Peyer's patch (tissue), 4 donors: ENCODE measurements at regions not wholly inside any gene's neighbourhood (a gene's known extent, or its start where the extent isn't known, plus 50 kb on each side); places are given as distances from the start of the nearest gene placed in this dataset.

ENCODE experiments used
- DNase-seq, 3 donors: peaks; one replicate each; pipeline ENCODE4 v3.0.0-alpha.2; 2017 to 2019
- H3K27ac ChIP-seq, 4 donors: fragments of 200-600 bp; sonication (generic); one replicate each; pipeline ENCODE4 v1.5.1; 2016 to 2019
- H3K27me3 ChIP-seq, 2 donors: fragments of 200-600 bp; sonication (generic); one replicate each; pipeline ENCODE4 v1.5.1; 2019
- H3K36me3 ChIP-seq, 3 donors: fragments of 200-600 bp; sonication (generic); one replicate each; pipeline ENCODE4 v1.5.1; 2016 to 2019
- H3K4me1 ChIP-seq, 4 donors: fragments of 200-600 bp; sonication (generic); one replicate each; pipeline ENCODE4 v1.5.1; 2016 to 2019
- H3K4me3 ChIP-seq, 4 donors: fragments of 200-600 bp; sonication (generic); 1 replicate in 3 of 4; 2 replicates in 1 of 4; pipeline ENCODE4 v1.5.1; 2016 to 2019; ENCODE audit warnings: mild to moderate bottlenecking in 1 of 4
- H3K9me3 ChIP-seq, 4 donors: fragments of 200-600 bp; sonication (generic); one replicate each; pipeline ENCODE4 v1.5.1; 2016 to 2019; ENCODE audit warnings: mild to moderate bottlenecking in 1 of 4
- CTCF ChIP-seq, 6 experiments: fragments of 450-650 bp in 4 of 6; fragments of 200-600 bp in 2 of 6; sonication (generic) in 1 of 6; IDR thresholded peaks; one replicate each; pipeline ENCODE4 v1.5.1; 2017 to 2019; ENCODE audit warnings: antibody characterized with exemption in 6 of 6, mild to moderate bottlenecking in 3 of 6, moderate library complexity in 1 of 6
- POLR2A ChIP-seq, 2 donors: fragments of 450-650 bp; IDR thresholded peaks; one replicate each; pipeline ENCODE4 v1.5.1; 2017; ENCODE audit warnings: antibody characterized with exemption in 2 of 2, mild to moderate bottlenecking in 2 of 2, moderate library complexity in 2 of 2

GRCh38 chr10:129222436-129222835 is 244.6 kb upstream of the MGMT start:
- Histone ChIP-seq H3K27me3 (no peaks in the 10 kb centered on the region), H3K27ac (no peak overlapping the region), H3K4me1 (no peaks in the 10 kb centered on the region), H3K4me3 (no peak overlapping the region), H3K9me3 (no peaks in the 10 kb centered on the region), H3K36me3 (no peaks in the 10 kb centered on the region)
- DNase-seq = no peak
- no peak for TF ChIP-seq CTCF (IDR thresholded peaks at IDR 0.05)
- no peak for TF ChIP-seq POLR2A (IDR thresholded peaks at IDR 0.05)

- Histone ChIP-seq H3K36me3 (no peaks in the 10 kb centered on the region), H3K9me3 (no peaks in the 10 kb centered on the region), H3K4me1 (no peaks in the 10 kb centered on the region), H3K4me3 (no peak overlapping the region), H3K27ac (no peak overlapping the region), H3K27me3 (no peaks in the 10 kb centered on the region)
- DNase-seq = no peak
- no peak for TF ChIP-seq POLR2A (IDR thresholded peaks at IDR 0.05)
- TF ChIP-seq CTCF (IDR thresholded peaks at IDR 0.05) = no peak
These were observed 243.7 kb upstream of the MGMT start for GRCh38 chr10:129223363-129223762.

DNA sequence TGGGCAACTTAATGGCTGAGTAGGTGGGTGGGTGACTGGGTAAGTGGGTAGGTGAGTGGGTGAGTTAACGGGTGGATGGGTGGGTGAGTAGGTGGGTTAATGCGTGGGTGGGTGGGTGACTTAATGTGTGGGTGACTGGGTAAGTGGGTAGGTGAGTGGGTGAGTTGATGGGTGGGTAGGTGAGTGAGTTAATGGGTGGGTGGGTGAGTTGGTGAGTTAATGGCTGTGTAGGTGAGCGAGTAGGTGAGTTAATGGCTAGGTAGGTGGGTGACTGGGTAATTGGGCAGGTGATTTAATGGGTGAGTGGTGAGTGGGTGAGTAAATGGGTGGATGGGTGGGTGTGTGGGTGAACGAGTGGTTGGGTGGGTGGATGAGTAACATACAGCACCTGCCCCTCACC is 243.0 kb upstream of the MGMT start:
- no peak overlapping the region for H3K27ac ChIP-seq
- TF ChIP-seq CTCF (IDR thresholded peaks at IDR 0.05) = no peak
- H3K4me3 ChIP-seq = no peak overlapping the region
- DNase-seq = no peak
- no peaks in the 10 kb centered on the region for H3K27me3 ChIP-seq
- H3K9me3 ChIP-seq = no peaks in the 10 kb centered on the region
- no peaks in the 10 kb centered on the region for H3K36me3 ChIP-seq
- H3K4me1 ChIP-seq = no peaks in the 10 kb centered on the region

GRCh38 chr10:129231821-129232220 is 235.2 kb upstream of the MGMT start:
- Histone ChIP-seq H3K27me3 (no peaks in the 10 kb centered on the region), H3K27ac (no peak overlapping the region)

DNA sequence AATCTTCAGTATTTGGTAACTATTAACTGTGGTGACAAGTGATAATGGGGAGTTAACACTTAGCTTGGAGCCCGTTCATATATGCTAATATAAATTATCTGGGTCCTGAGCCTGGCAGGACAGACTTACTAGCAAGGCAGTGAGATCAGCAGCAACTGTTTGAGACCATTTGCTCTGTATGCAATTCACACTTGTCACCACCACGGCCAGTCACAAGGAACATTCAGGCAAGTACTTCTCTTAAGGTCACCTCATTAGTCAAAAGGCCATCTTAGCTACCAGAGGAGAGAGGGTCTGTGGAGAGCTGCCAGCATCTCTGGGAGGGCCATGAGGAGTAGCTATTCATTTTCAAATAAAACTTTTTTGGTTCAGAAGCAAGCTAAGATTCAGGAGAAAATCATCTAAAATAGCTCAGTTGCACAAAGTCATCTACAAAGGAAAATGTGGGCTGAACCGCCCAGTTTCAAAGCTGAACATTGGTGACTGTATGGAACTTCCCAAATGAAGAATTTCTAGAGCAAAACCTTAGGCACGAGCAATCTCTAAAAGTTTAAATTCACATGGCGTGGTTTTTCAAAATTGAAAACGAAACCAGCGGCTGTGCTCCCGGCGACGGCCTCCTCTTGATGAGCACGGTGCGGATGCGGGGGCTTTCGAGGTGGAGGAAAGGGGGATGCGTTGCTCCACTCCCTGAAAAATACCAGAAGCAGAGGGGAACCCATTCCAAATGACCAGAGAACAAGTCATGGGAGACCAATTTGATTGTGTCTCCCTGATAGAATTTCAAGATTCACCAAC is 233.5 kb upstream of the MGMT start:
- Histone ChIP-seq H3K36me3 (no peaks in the 10 kb centered on the region), H3K4me3 (no peak overlapping the region), H3K9me3 (no peaks in the 10 kb centered on the region), H3K4me1 (no peaks in the 10 kb centered on the region), H3K27ac (no peak overlapping the region), H3K27me3 (no peaks in the 10 kb centered on the region)
- no peak for TF ChIP-seq POLR2A (IDR thresholded peaks at IDR 0.05)
- TF ChIP-seq CTCF (IDR thresholded peaks at IDR 0.05) = no peak
- DNase-seq = no peak

More at GRCh38 chr10:129231821-129232220, 235.2 kb upstream of the MGMT start:
- Histone ChIP-seq H3K4me3 (no peak overlapping the region), H3K4me1 (no peaks in the 10 kb centered on the region), H3K9me3 (no peaks in the 10 kb centered on the region), H3K36me3 (no peaks in the 10 kb centered on the region)
- no peak for DNase-seq
- TF ChIP-seq CTCF (IDR thresholded peaks at IDR 0.05) (no peak), POLR2A (IDR thresholded peaks at IDR 0.05) (no peak)
